K562 (cell line): ENCODE measurements at regions not wholly inside any gene's neighbourhood (a gene's known extent, or its start where the extent isn't known, plus 50 kb on each side); places are given as distances from the start of the nearest gene placed in this dataset.

Experiments
- ATAC-seq: fragments of 200-7000 bp; cut with Tn5 transposase; 3 replicates; pipeline ENCODE4 v1.9.1; 2020; ENCODE audit warnings: moderate library complexity
- BruUV-seq: library from RNA; stranded (reverse); fragments of 400-500 nt; replicated peaks from 2 replicates; lab custom pipeline; 2021; lab: Mats Ljungman, UMichigan
- CTCF ChIA-PET: fragments of 300-600 bp; formaldehyde crosslinking; extraction: SDS; loops from one replicate; lab custom pipeline; 2021; ENCODE audit warnings: low intra/inter-chr PET ratio; lab: Yijun Ruan, JAX
- POLR2A ChIA-PET: fragments of 300-600, 350-650 bp; sonication (Branson Sonifier 250); formaldehyde crosslinking; extraction: SDS; loops from one replicate; lab custom pipeline; 2021; ENCODE audit warnings: antibody characterized with exemption, inconsistent platforms; lab: Yijun Ruan, JAX
- DNase-seq, 4 experiments: peaks; one replicate each; pipeline versions ENCODE4 v3.0.0 to v3.0.0-alpha.2; 2011 to 2018; ENCODE audit warnings: low spot score in 3 of 4, mixed read lengths in 3 of 4; ENCODE audit errors: extremely low read depth in 1 of 4
- FAIRE-seq: peaks from 2 replicates; lab custom pipeline; 2011; peaks lifted over from hg19 to GRCh38; lab: Jason Lieb, UNC
- H2AFZ ChIP-seq: 2 replicates; pipeline ENCODE4 v1.6.0; 2011; ENCODE audit warnings: low read depth, low read length, control low read depth, inconsistent platforms
- H3K27ac ChIP-seq: fragments of 200-600 bp; 3 replicates; pipeline ENCODE4 v1.8.0; 2011; ENCODE audit warnings: low read depth, mild to moderate bottlenecking, control low read depth, inconsistent platforms, low read length, moderate library complexity, mixed read lengths; ENCODE audit errors: extremely low read depth
- H3K27me3 ChIP-seq, 2 experiments: fragments of 300-600 bp in 1 of 2; 2 replicates in 1 of 2; 3 replicates in 1 of 2; pipeline versions ENCODE4 v1.6.0 to v1.8.0; 2011; ENCODE audit warnings: inconsistent platforms in 2 of 2, low read length in 2 of 2, mild to moderate bottlenecking in 1 of 2, mixed read lengths in 1 of 2, moderate library complexity in 1 of 2; ENCODE audit not compliant: control insufficient read depth in 2 of 2, insufficient read depth in 2 of 2
- H3K36me3 ChIP-seq: fragments of 300-600 bp; 3 replicates; pipeline ENCODE4 v1.8.0; 2011; ENCODE audit warnings: mild to moderate bottlenecking, low read length, inconsistent platforms; ENCODE audit not compliant: control insufficient read depth, insufficient read depth
- H3K4me1 ChIP-seq, 2 experiments: fragments of 200-600 bp in 1 of 2; replicated peaks in 1 of 2; 2 replicates in 1 of 2; 3 replicates in 1 of 2; pipeline versions ENCODE4 v1.5.1 to v1.8.0; 2011; ENCODE audit warnings: inconsistent platforms in 2 of 2, low read length in 2 of 2, mild to moderate bottlenecking in 1 of 2, mixed read lengths in 1 of 2, moderate library complexity in 1 of 2; ENCODE audit not compliant: control insufficient read depth in 2 of 2, insufficient read depth in 2 of 2
- H3K4me2 ChIP-seq: 2 replicates; pipeline ENCODE4 v1.6.1; 2011; ENCODE audit warnings: low read length, control low read depth, inconsistent platforms, mixed read lengths; ENCODE audit not compliant: insufficient read depth
- H3K4me3 ChIP-seq: fragments of 200-600 bp; sonication (generic), shearing (Covaris generic); 2 replicates; pipeline ENCODE4 v1.5.1; 2016; ENCODE audit warnings: control low read depth, inconsistent platforms
- H3K79me2 ChIP-seq: fragments of 200-600 bp; 3 replicates; pipeline ENCODE4 v1.8.0; 2011; ENCODE audit warnings: low read length, inconsistent platforms; ENCODE audit not compliant: control insufficient read depth, insufficient read depth
- H3K9ac ChIP-seq, 2 experiments: 2 replicates each; pipeline versions ENCODE4 v1.6.0 to v1.6.1; 2011; ENCODE audit warnings: low read depth in 2 of 2, low read length in 2 of 2, control low read depth in 1 of 2, inconsistent platforms in 1 of 2, mild to moderate bottlenecking in 1 of 2, mixed read lengths in 1 of 2; ENCODE audit not compliant: insufficient read depth in 1 of 2
- H3K9me1 ChIP-seq: one replicate; pipeline ENCODE4 v1.6.0; 2011; ENCODE audit warnings: inconsistent platforms, mild to moderate bottlenecking, low read length, moderate library complexity; ENCODE audit not compliant: control insufficient read depth, insufficient read depth
- H3K9me3 ChIP-seq: replicated peaks from 2 replicates; pipeline ENCODE4 v1.5.1; 2011; ENCODE audit warnings: low read depth, low read length, inconsistent platforms; ENCODE audit not compliant: control insufficient read depth, insufficient read depth
- H4K20me1 ChIP-seq: replicated peaks from 2 replicates; pipeline ENCODE4 v1.6.1; 2011; ENCODE audit warnings: low read length, inconsistent platforms, mixed read lengths; ENCODE audit not compliant: control insufficient read depth, insufficient read depth
- CBX2 ChIP-seq: fragments of 200-600 bp; sonication (generic); IDR thresholded peaks from one replicate; pipeline ENCODE4 v1.6.1; 2012; ENCODE audit warnings: mild to moderate bottlenecking, low read length, inconsistent platforms; ENCODE audit not compliant: insufficient read depth, poor library complexity, severe bottlenecking
- DMBX1 ChIP-seq: fragments of 250-450 bp; sonication (Bioruptor Pico); IDR thresholded peaks from 2 replicates; pipeline ENCODE4 v1.8.0; 2022; ENCODE audit warnings: inconsistent platforms, mild to moderate bottlenecking, moderate library complexity, borderline replicate concordance
- FOXJ3 ChIP-seq: sonication (generic); formaldehyde crosslinking; IDR thresholded peaks from 2 replicates; pipeline ENCODE4 v1.4.0; 2020; ENCODE audit warnings: mild to moderate bottlenecking, missing genetic modification reagents
- GATAD2B ChIP-seq: fragments of 450-650 bp; IDR thresholded peaks from 2 replicates; pipeline ENCODE4 v1.6.1; 2017; ENCODE audit warnings: mild to moderate bottlenecking, borderline replicate concordance
- NFYB ChIP-seq: IDR thresholded peaks from 2 replicates; pipeline ENCODE4 v1.6.1; 2011; ENCODE audit warnings: mild to moderate bottlenecking, moderate library complexity; ENCODE audit not compliant: insufficient read length; ENCODE audit errors: extremely low read depth
- POLR2AphosphoS5 ChIP-seq: IDR thresholded peaks from 2 replicates; pipeline ENCODE4 v1.6.1; 2011; ENCODE audit warnings: mild to moderate bottlenecking, low read depth, low read length, moderate library complexity; ENCODE audit not compliant: control insufficient read depth, insufficient read depth
- SNIP1 ChIP-seq: fragments of 450-650 bp; IDR thresholded peaks from 2 replicates; pipeline ENCODE4 v1.7.1; 2017; ENCODE audit warnings: low read depth, mild to moderate bottlenecking
- WGBS: fragments of 100-300 bp; shearing (Covaris generic); methylation state at CpG from one replicate; pipeline ENCODE4 v1.1.6; 2016; ENCODE audit warnings: low coverage, mixed read lengths; ENCODE audit not compliant: insufficient coverage; ENCODE audit errors: missing lambda C conversion rate; 5-methylcytosine and 5-hydroxymethylcytosine counted together
- in situ Hi-C: fragments of 300-500 bp; cut with MboI; formaldehyde crosslinking; loops from 4 replicates; pipeline ENCODE4 v1.15.0; 2018; ENCODE audit warnings: inconsistent platforms, mixed read lengths
- intact Hi-C: fragments of 100-400 bp; cut with micrococcal nuclease; formaldehyde crosslinking; loops from 2 replicates; pipeline ENCODE4 v1.14.2; 2022
- TF ChIP-seq, protein P1 (sequence below), 2 experiments: fragments of 450-650 bp in 1 of 2; sonication (generic) in 1 of 2; formaldehyde crosslinking in 1 of 2; IDR thresholded peaks; 2 replicates each; pipeline versions ENCODE4 v1.7.1 to v1.9.0; 2016 to 2022; ENCODE audit warnings: inconsistent platforms in 1 of 2, mild to moderate bottlenecking in 1 of 2, missing genetic modification reagents in 1 of 2
- TF ChIP-seq, protein P2 (sequence below): fragments of 450-650 bp; IDR thresholded peaks from 2 replicates; pipeline ENCODE4 v1.6.1; 2014; ENCODE audit warnings: low read depth, mild to moderate bottlenecking, moderate library complexity, borderline replicate concordance

DNA sequence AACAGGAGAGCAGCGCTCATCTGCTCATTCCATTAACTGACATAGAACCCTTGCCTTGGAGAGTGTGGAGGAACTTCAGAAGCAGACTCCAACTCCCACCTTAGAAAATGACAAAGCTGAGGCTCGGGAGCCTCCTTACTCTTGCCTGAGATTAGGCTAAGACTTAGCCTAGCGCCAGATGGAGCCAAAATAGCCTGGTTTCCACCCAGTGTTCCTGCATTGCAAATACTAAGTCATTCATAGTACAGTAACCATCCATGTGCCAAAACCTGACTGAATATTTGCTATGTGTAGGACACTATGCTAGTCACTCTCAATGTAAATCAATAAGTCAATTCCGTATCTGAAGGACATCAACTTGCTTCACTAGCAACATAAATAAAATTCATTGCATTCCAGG lies 387.4 kb upstream of the CPEB2 start:
- Histone ChIP-seq H3K4me3 (no peak overlapping the region), H3K4me1 (no peaks in the 10 kb centered on the region), H3K79me2 (no peaks in the 10 kb centered on the region), H3K36me3 (no peaks in the 10 kb centered on the region), H3K4me2 (no peak overlapping the region), H2AFZ (no peak overlapping the region), H3K9me1 (no peaks in the 10 kb centered on the region), H3K27ac (no peak overlapping the region), H3K27me3 (no peaks in the 10 kb centered on the region), H4K20me1 (no peaks in the 10 kb centered on the region), H3K9me3 (no peaks in the 10 kb centered on the region; the same call in 1 of the 2 replicates), H3K9ac (no peak overlapping the region)
- no TSS peak for BruUV-seq
- FAIRE-seq (no peak), ATAC-seq (no peak), DNase-seq (no peak)
- in situ Hi-C loops (no loop called here), intact Hi-C loops (no loop called here)
- POLR2A ChIA-PET: no interaction called here
- WGBS: 4% methylated on average over 4 of the region's 4 CpGs
- CTCF ChIA-PET: no interaction called here
- TF ChIP-seq NFYB (no peak), GATAD2B (no peak), SNIP1 (no peak), POLR2AphosphoS5 (no peak), CBX2 (no peak), FOXJ3 (CRISPR knock-in tag) (no peak), DMBX1 (CRISPR knock-in tag) (no peak)
- TF ChIP-seq, protein P1, sequence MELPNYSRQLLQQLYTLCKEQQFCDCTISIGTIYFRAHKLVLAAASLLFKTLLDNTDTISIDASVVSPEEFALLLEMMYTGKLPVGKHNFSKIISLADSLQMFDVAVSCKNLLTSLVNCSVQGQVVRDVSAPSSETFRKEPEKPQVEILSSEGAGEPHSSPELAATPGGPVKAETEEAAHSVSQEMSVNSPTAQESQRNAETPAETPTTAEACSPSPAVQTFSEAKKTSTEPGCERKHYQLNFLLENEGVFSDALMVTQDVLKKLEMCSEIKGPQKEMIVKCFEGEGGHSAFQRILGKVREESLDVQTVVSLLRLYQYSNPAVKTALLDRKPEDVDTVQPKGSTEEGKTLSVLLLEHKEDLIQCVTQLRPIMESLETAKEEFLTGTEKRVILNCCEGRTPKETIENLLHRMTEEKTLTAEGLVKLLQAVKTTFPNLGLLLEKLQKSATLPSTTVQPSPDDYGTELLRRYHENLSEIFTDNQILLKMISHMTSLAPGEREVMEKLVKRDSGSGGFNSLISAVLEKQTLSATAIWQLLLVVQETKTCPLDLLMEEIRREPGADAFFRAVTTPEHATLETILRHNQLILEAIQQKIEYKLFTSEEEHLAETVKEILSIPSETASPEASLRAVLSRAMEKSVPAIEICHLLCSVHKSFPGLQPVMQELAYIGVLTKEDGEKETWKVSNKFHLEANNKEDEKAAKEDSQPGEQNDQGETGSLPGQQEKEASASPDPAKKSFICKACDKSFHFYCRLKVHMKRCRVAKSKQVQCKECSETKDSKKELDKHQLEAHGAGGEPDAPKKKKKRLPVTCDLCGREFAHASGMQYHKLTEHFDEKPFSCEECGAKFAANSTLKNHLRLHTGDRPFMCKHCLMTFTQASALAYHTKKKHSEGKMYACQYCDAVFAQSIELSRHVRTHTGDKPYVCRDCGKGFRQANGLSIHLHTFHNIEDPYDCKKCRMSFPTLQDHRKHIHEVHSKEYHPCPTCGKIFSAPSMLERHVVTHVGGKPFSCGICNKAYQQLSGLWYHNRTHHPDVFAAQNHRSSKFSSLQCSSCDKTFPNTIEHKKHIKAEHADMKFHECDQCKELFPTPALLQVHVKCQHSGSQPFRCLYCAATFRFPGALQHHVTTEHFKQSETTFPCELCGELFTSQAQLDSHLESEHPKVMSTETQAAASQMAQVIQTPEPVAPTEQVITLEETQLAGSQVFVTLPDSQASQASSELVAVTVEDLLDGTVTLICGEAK (IDR thresholded peaks at IDR 0.05): no peak
- TF ChIP-seq, protein P1 (CRISPR knock-in tag; IDR thresholded peaks at IDR 0.05): no peak
- TF ChIP-seq, protein P2, sequence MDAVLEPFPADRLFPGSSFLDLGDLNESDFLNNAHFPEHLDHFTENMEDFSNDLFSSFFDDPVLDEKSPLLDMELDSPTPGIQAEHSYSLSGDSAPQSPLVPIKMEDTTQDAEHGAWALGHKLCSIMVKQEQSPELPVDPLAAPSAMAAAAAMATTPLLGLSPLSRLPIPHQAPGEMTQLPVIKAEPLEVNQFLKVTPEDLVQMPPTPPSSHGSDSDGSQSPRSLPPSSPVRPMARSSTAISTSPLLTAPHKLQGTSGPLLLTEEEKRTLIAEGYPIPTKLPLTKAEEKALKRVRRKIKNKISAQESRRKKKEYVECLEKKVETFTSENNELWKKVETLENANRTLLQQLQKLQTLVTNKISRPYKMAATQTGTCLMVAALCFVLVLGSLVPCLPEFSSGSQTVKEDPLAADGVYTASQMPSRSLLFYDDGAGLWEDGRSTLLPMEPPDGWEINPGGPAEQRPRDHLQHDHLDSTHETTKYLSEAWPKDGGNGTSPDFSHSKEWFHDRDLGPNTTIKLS: no peak
